HEK293 (cell line): ENCODE measurements at regions not wholly inside any gene's neighbourhood (a gene's known extent, or its start where the extent isn't known, plus 50 kb on each side); places are given as distances from the start of the nearest gene placed in this dataset.

ENCODE experiments used
- RBAK ChIP-seq: fragments of 450-650 bp; formaldehyde crosslinking; IDR thresholded peaks from 2 replicates; pipeline ENCODE4 v1.5.1; 2016; ENCODE audit warnings: missing biosample characterization, missing genetic modification characterization
- REST ChIP-seq: fragments of 450-650 bp; formaldehyde crosslinking; IDR thresholded peaks from 2 replicates; pipeline ENCODE4 v1.5.1; 2016; ENCODE audit warnings: missing biosample characterization, missing genetic modification characterization
- SETDB1 ChIP-seq: IDR thresholded peaks from one replicate; pipeline ENCODE4 v1.6.1; 2017; ENCODE audit warnings: mild to moderate bottlenecking, low read length, moderate library complexity, mixed read lengths; ENCODE audit not compliant: insufficient read length
- ZBTB11 ChIP-seq: fragments of 450-650 bp; formaldehyde crosslinking; conservative IDR thresholded peaks from 2 replicates; pipeline ENCODE4 v1.5.1; 2016; ENCODE audit warnings: low read depth, missing biosample characterization, missing genetic modification characterization
- ZFP37 ChIP-seq: fragments of 450-650 bp; formaldehyde crosslinking; IDR thresholded peaks from 2 replicates; pipeline ENCODE4 v1.5.1; 2016; ENCODE audit warnings: missing biosample characterization, missing genetic modification characterization
- ZNF174 ChIP-seq: fragments of 450-650 bp; formaldehyde crosslinking; IDR thresholded peaks from 2 replicates; pipeline ENCODE4 v1.5.0; 2017; ENCODE audit warnings: missing biosample characterization, mild to moderate bottlenecking, missing genetic modification characterization
- ZNF175 ChIP-seq: fragments of 450-650 bp; formaldehyde crosslinking; IDR thresholded peaks from 2 replicates; pipeline ENCODE4 v1.5.1; 2016; ENCODE audit warnings: missing biosample characterization, missing genetic modification characterization
- ZNF274 ChIP-seq, 2 experiments: fragments of 200-500 bp in 1 of 2; fragments of 450-650 bp in 1 of 2; sonication (Bioruptor generic) in 1 of 2; formaldehyde crosslinking in 1 of 2; IDR thresholded peaks; 2 replicates each; pipeline versions ENCODE4 v1.5.1 to v1.6.1; 2014 to 2016; ENCODE audit warnings: borderline replicate concordance in 1 of 2, inconsistent platforms in 1 of 2, low read length in 1 of 2, missing biosample characterization in 1 of 2, missing genetic modification characterization in 1 of 2
- ZNF747 ChIP-seq: fragments of 450-650 bp; formaldehyde crosslinking; IDR thresholded peaks from 2 replicates; pipeline ENCODE4 v1.5.1; 2016; ENCODE audit warnings: missing biosample characterization, missing genetic modification characterization
- ZNF768 ChIP-seq: fragments of 450-650 bp; formaldehyde crosslinking; IDR thresholded peaks from 2 replicates; pipeline ENCODE4 v1.5.1; 2018; ENCODE audit warnings: missing biosample characterization, mild to moderate bottlenecking, missing genetic modification characterization
- TF ChIP-seq, protein P1 (sequence below): fragments of 450-650 bp; formaldehyde crosslinking; IDR thresholded peaks from 2 replicates; pipeline ENCODE4 v1.5.1; 2016; ENCODE audit warnings: missing biosample characterization, missing genetic modification characterization
- TF ChIP-seq, protein P2 (sequence below): fragments of 450-650 bp; formaldehyde crosslinking; IDR thresholded peaks from 2 replicates; pipeline ENCODE4 v1.5.1; 2017; ENCODE audit warnings: missing biosample characterization, mild to moderate bottlenecking, missing genetic modification characterization, moderate library complexity

DNA sequence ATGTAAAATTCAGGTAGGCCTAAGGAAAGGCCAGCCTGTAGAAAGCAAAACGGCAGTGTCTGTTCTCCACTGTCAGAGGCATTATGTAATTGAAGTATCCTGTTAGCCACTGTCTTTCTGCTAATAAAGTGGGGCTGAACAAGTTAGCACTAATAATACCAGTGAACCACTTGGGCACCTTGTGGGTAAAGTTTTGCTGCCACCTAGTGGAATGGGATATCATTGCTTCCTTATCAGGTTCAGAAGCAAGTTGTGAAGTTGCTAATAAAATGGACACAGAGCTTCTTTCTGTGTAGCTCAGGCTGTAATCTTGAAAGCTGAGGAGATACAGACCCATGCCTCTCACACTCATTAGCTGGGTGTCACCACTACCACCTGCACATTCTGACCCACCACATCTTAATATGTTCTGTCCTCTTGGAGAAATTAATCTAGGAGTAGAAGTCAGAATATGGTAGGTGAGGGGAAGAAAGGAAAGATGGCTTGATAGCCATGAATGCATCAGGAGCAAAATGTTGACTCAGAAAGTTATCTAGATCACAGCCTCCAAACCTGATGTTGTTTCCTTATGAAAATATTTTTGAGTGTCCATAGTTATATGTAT is 175.1 kb downstream of the SEPTIN7 start:
- TF ChIP-seq, protein P1, sequence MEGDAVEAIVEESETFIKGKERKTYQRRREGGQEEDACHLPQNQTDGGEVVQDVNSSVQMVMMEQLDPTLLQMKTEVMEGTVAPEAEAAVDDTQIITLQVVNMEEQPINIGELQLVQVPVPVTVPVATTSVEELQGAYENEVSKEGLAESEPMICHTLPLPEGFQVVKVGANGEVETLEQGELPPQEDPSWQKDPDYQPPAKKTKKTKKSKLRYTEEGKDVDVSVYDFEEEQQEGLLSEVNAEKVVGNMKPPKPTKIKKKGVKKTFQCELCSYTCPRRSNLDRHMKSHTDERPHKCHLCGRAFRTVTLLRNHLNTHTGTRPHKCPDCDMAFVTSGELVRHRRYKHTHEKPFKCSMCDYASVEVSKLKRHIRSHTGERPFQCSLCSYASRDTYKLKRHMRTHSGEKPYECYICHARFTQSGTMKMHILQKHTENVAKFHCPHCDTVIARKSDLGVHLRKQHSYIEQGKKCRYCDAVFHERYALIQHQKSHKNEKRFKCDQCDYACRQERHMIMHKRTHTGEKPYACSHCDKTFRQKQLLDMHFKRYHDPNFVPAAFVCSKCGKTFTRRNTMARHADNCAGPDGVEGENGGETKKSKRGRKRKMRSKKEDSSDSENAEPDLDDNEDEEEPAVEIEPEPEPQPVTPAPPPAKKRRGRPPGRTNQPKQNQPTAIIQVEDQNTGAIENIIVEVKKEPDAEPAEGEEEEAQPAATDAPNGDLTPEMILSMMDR (tag by site-specific recombination) = peak; percentile 47; the same call in 1 of the 2 replicates
- no peak for TF ChIP-seq RBAK (tag by site-specific recombination)
- no peak for TF ChIP-seq ZNF174 (tag by site-specific recombination)
- no peak for TF ChIP-seq REST
- TF ChIP-seq ZNF175 (tag by site-specific recombination) = no peak
- TF ChIP-seq ZNF768 = no peak
- TF ChIP-seq ZNF274 (IDR thresholded peaks at IDR 0.05; ENCODE audit: low read length) = no peak
- TF ChIP-seq ZNF274 (tag by site-specific recombination; IDR thresholded peaks at IDR 0.05; ENCODE audit: borderline replicate concordance) = no peak
- no peak for TF ChIP-seq ZFP37 (tag by site-specific recombination)
- no peak for TF ChIP-seq ZNF747 (tag by site-specific recombination)
- TF ChIP-seq, protein P2, sequence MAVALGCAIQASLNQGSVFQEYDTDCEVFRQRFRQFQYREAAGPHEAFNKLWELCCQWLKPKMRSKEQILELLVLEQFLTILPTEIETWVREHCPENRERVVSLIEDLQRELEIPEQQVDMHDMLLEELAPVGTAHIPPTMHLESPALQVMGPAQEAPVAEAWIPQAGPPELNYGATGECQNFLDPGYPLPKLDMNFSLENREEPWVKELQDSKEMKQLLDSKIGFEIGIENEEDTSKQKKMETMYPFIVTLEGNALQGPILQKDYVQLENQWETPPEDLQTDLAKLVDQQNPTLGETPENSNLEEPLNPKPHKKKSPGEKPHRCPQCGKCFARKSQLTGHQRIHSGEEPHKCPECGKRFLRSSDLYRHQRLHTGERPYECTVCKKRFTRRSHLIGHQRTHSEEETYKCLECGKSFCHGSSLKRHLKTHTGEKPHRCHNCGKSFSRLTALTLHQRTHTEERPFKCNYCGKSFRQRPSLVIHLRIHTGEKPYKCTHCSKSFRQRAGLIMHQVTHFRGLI (tag by site-specific recombination) = no peak
- TF ChIP-seq SETDB1 = no peak
- TF ChIP-seq ZBTB11 (tag by site-specific recombination) = no peak
